ENCODE measurements at regions not wholly inside any gene's neighbourhood (a gene's known extent, or its start where the extent isn't known, plus 50 kb on each side); places are given as distances from the start of the nearest gene placed in this dataset.
A peak's percentile ranks its signal among the peaks of the same experiment; 100 is the strongest.

GRCh38 chr1:112057736-112058135 is 68.3 kb upstream of the KCND3 start:
- H3K36me3 ChIP-seq (ENCODE audit: insufficient read depth, low read length) = no peaks in the 10 kb centered on the region
- Mint-ChIP-seq H3K4me3 (no peak overlapping the region), H3K36me3 (no peaks in the 10 kb centered on the region), H3K9me3 (peaks cover 0 to 4% (median 0%) of the 10 kb centered on the region in 8 donors), H3K27me3 (peaks cover 19 to 21% of the 10 kb centered on the region in 2 donors), H3K4me1 (no peaks in the 10 kb centered on the region), H3K27ac (peak overlapping the region in 1 of 7 donors; percentile 8)
- intact Hi-C loops (cut with micrococcal nuclease) = no loop called here
- ChIA-PET CTCF (ENCODE audit: partially characterized antibody) (no interaction called here), POLR2A (ENCODE audit: partially characterized antibody) (no interaction called here)
- H3K4me3 ChIP-seq (ENCODE audit: low read length in 2 of 2) = no peak overlapping the region
- no peaks in the 10 kb centered on the region for H3K4me1 ChIP-seq (ENCODE audit: insufficient read depth, low read length)
- no peaks in the 10 kb centered on the region for H3K27me3 ChIP-seq (ENCODE audit: insufficient read depth, low read length)
- H3K27ac ChIP-seq (ENCODE audit: low read depth, low read length) = no peak overlapping the region
- no peak for DNase-seq
- H3K9me3 ChIP-seq (ENCODE audit: control insufficient read depth in 1 of 2, low read length in 2 of 2) = no peaks in the 10 kb centered on the region

- Mint-ChIP-seq H3K4me1 (no peaks in the 10 kb centered on the region), H3K9me3 (peaks cover 0 to 4% (median 0%) of the 10 kb centered on the region in 8 donors), H3K4me3 (no peak overlapping the region), H3K27ac (no peak overlapping the region), H3K36me3 (no peaks in the 10 kb centered on the region), H3K27me3 (peaks cover 24 to 28% of the 10 kb centered on the region in 2 donors)
- no peak overlapping the region for H3K4me3 ChIP-seq (ENCODE audit: low read length in 2 of 2)
- CTCF ChIA-PET (ENCODE audit: partially characterized antibody) = no interaction called here
- no peaks in the 10 kb centered on the region for H3K36me3 ChIP-seq (ENCODE audit: insufficient read depth, low read length)
- intact Hi-C loops (cut with micrococcal nuclease) = no loop called here
- no peak for DNase-seq
- H3K27ac ChIP-seq (ENCODE audit: low read depth, low read length) = no peak overlapping the region
- no peaks in the 10 kb centered on the region for H3K4me1 ChIP-seq (ENCODE audit: insufficient read depth, low read length)
- H3K27me3 ChIP-seq (ENCODE audit: insufficient read depth, low read length) = no peaks in the 10 kb centered on the region
- H3K9me3 ChIP-seq (ENCODE audit: control insufficient read depth in 1 of 2, low read length in 2 of 2) = no peaks in the 10 kb centered on the region
- POLR2A ChIA-PET (ENCODE audit: partially characterized antibody) = no interaction called here
These were observed 69.5 kb upstream of the KCND3 start for GRCh38 chr1:112058815-112059450.

GRCh38 chr1:112059679-112060078 is 70.2 kb upstream of the KCND3 start:
- H3K9me3 Mint-ChIP-seq = peaks cover 0 to 4% (median 0%) of the 10 kb centered on the region in 8 donors
- H3K4me1 ChIP-seq (ENCODE audit: insufficient read depth, low read length) = no peaks in the 10 kb centered on the region
- H3K36me3 ChIP-seq (ENCODE audit: insufficient read depth, low read length) = no peaks in the 10 kb centered on the region
- H3K27ac ChIP-seq (ENCODE audit: low read depth, low read length) = no peak overlapping the region
- no peak overlapping the region for H3K4me3 ChIP-seq (ENCODE audit: low read length in 2 of 2)
- H3K27me3 Mint-ChIP-seq = peaks cover 25 to 34% of the 10 kb centered on the region in 2 donors
- DNase-seq = no peak
- ChIA-PET POLR2A (ENCODE audit: partially characterized antibody) (no interaction called here), CTCF (ENCODE audit: partially characterized antibody) (no interaction called here)
- H3K36me3 Mint-ChIP-seq = no peaks in the 10 kb centered on the region
- no peak overlapping the region for H3K4me3 Mint-ChIP-seq
- H3K9me3 ChIP-seq (ENCODE audit: control insufficient read depth in 1 of 2, low read length in 2 of 2) = no peaks in the 10 kb centered on the region
- H3K27ac Mint-ChIP-seq = no peak overlapping the region
- intact Hi-C loops (cut with micrococcal nuclease) = no loop called here
- H3K27me3 ChIP-seq (ENCODE audit: insufficient read depth, low read length) = no peaks in the 10 kb centered on the region
- no peaks in the 10 kb centered on the region for H3K4me1 Mint-ChIP-seq

- Mint-ChIP-seq H3K4me1 (no peaks in the 10 kb centered on the region), H3K27me3 (peaks cover 28 to 34% of the 10 kb centered on the region in 2 donors), H3K36me3 (no peaks in the 10 kb centered on the region), H3K27ac (no peak overlapping the region), H3K4me3 (no peak overlapping the region), H3K9me3 (peaks cover 0 to 4% (median 0%) of the 10 kb centered on the region in 8 donors)
- Histone ChIP-seq H3K36me3 (ENCODE audit: insufficient read depth, low read length) (no peaks in the 10 kb centered on the region), H3K27ac (ENCODE audit: low read depth, low read length) (no peak overlapping the region), H3K9me3 (ENCODE audit: control insufficient read depth in 1 of 2, low read length in 2 of 2) (no peaks in the 10 kb centered on the region), H3K4me1 (ENCODE audit: insufficient read depth, low read length) (no peaks in the 10 kb centered on the region), H3K4me3 (ENCODE audit: low read length in 2 of 2) (no peak overlapping the region), H3K27me3 (ENCODE audit: insufficient read depth, low read length) (no peaks in the 10 kb centered on the region)
- intact Hi-C loops (cut with micrococcal nuclease) = no loop called here
- CTCF ChIA-PET (ENCODE audit: partially characterized antibody) = no interaction called here
- POLR2A ChIA-PET (ENCODE audit: partially characterized antibody) = no interaction called here
- no peak for DNase-seq
These were observed 70.8 kb upstream of the KCND3 start for GRCh38 chr1:112060261-112060660.

- DNase-seq = no peak
- Mint-ChIP-seq H3K27me3 (peaks cover 28 to 34% of the 10 kb centered on the region in 2 donors), H3K9me3 (peaks cover 0 to 4% (median 0%) of the 10 kb centered on the region in 8 donors), H3K27ac (no peak overlapping the region), H3K4me1 (no peaks in the 10 kb centered on the region), H3K4me3 (no peak overlapping the region), H3K36me3 (no peaks in the 10 kb centered on the region)
- no peak overlapping the region for H3K4me3 ChIP-seq (ENCODE audit: low read length in 2 of 2)
- intact Hi-C loops (cut with micrococcal nuclease) = no loop called here
- no peaks in the 10 kb centered on the region for H3K4me1 ChIP-seq (ENCODE audit: insufficient read depth, low read length)
- no peak overlapping the region for H3K27ac ChIP-seq (ENCODE audit: low read depth, low read length)
- CTCF ChIA-PET (ENCODE audit: partially characterized antibody) = no interaction called here
- H3K9me3 ChIP-seq (ENCODE audit: control insufficient read depth in 1 of 2, low read length in 2 of 2) = no peaks in the 10 kb centered on the region
- H3K36me3 ChIP-seq (ENCODE audit: insufficient read depth, low read length) = no peaks in the 10 kb centered on the region
- POLR2A ChIA-PET (ENCODE audit: partially characterized antibody) = no interaction called here
- no peaks in the 10 kb centered on the region for H3K27me3 ChIP-seq (ENCODE audit: insufficient read depth, low read length)
These were observed 71.6 kb upstream of the KCND3 start for GRCh38 chr1:112061056-112061455.

GRCh38 chr1:112061901-112062320 is 72.4 kb upstream of the KCND3 start:
- Histone ChIP-seq H3K4me3 (ENCODE audit: low read length in 2 of 2) (no peak overlapping the region), H3K27ac (ENCODE audit: low read depth, low read length) (no peak overlapping the region), H3K27me3 (ENCODE audit: insufficient read depth, low read length) (no peaks in the 10 kb centered on the region), H3K4me1 (ENCODE audit: insufficient read depth, low read length) (no peaks in the 10 kb centered on the region), H3K9me3 (ENCODE audit: control insufficient read depth in 1 of 2, low read length in 2 of 2) (no peaks in the 10 kb centered on the region), H3K36me3 (ENCODE audit: insufficient read depth, low read length) (no peaks in the 10 kb centered on the region)
- Mint-ChIP-seq H3K27me3 (peaks cover 27 to 37% of the 10 kb centered on the region in 2 donors), H3K4me1 (no peaks in the 10 kb centered on the region), H3K27ac (no peak overlapping the region), H3K36me3 (no peaks in the 10 kb centered on the region), H3K4me3 (peak overlapping the region in 1 of 8 donors; percentile 51), H3K9me3 (peaks cover 0 to 4% (median 0%) of the 10 kb centered on the region in 8 donors)
- POLR2A ChIA-PET (ENCODE audit: partially characterized antibody) = no interaction called here
- no peak for DNase-seq
- intact Hi-C loops (cut with micrococcal nuclease) = no loop called here
- CTCF ChIA-PET (ENCODE audit: partially characterized antibody) = no interaction called here

GRCh38 chr1:112063781-112064728 is 74.6 kb upstream of the KCND3 start:
- no peak overlapping the region for H3K27ac ChIP-seq (ENCODE audit: low read depth, low read length)
- no peaks in the 10 kb centered on the region for H3K27me3 ChIP-seq (ENCODE audit: insufficient read depth, low read length)
- H3K4me3 ChIP-seq (ENCODE audit: low read length in 2 of 2) = no peak overlapping the region
- no peaks in the 10 kb centered on the region for H3K9me3 ChIP-seq (ENCODE audit: control insufficient read depth in 1 of 2, low read length in 2 of 2)
- Mint-ChIP-seq H3K4me3 (no peak overlapping the region), H3K9me3 (peaks cover 0 to 4% (median 0%) of the 10 kb centered on the region in 8 donors), H3K36me3 (no peaks in the 10 kb centered on the region), H3K27ac (no peak overlapping the region), H3K4me1 (no peaks in the 10 kb centered on the region), H3K27me3 (peaks cover 21 to 34% of the 10 kb centered on the region in 2 donors)
- intact Hi-C loops (cut with micrococcal nuclease) = no loop called here
- no peaks in the 10 kb centered on the region for H3K4me1 ChIP-seq (ENCODE audit: insufficient read depth, low read length)
- H3K36me3 ChIP-seq (ENCODE audit: insufficient read depth, low read length) = no peaks in the 10 kb centered on the region
- POLR2A ChIA-PET (ENCODE audit: partially characterized antibody) = no interaction called here
- CTCF ChIA-PET (ENCODE audit: partially characterized antibody) = no interaction called here
- DNase-seq = no peak
